ENCODE measurements at regions not wholly inside any gene's neighbourhood (a gene's known extent, or its start where the extent isn't known, plus 50 kb on each side); places are given as distances from the start of the nearest gene placed in this dataset.

- ChIA-PET POLR2A (no interaction called here), RAD21 (ENCODE audit: unreplicated experiment) (no interaction called here), SMC1A (ENCODE audit: uncharacterized antibody, unreplicated experiment) (interaction anchor here (0.7 to 0.9 kb wide), 3 partner anchors 8 to 42 kb away, joined by 3 read pairs; no protein-coding TSS in a partner anchor), CTCF (no interaction called here)
- Histone ChIP-seq H3K27me3 (replicated peaks in 1 of 2; ENCODE audit: control insufficient read depth in 2 of 2, insufficient read depth in 2 of 2, low read length in 1 of 2) (no peaks in the 10 kb centered on the region; a peak in 1 of 4 replicates), H3K79me2 (ENCODE audit: control insufficient read depth, insufficient read depth, low read length) (no peaks in the 10 kb centered on the region), H3K27ac (ENCODE audit: control insufficient read depth, insufficient read depth) (no peak overlapping the region), H3K4me3 (no peak overlapping the region), H3K4me1 (ENCODE audit: control insufficient read depth, insufficient read depth, low read length) (peaks cover 8% of the 10 kb centered on the region), H4K20me1 (ENCODE audit: control insufficient read depth, insufficient read depth) (no peaks in the 10 kb centered on the region), H2AFZ (ENCODE audit: control insufficient read depth, low read depth, low read length) (no peak overlapping the region), H3K9ac (ENCODE audit: control insufficient read depth, insufficient read depth, low read length) (no peak overlapping the region), H3K9me3 (replicated peaks; ENCODE audit: control insufficient read depth, insufficient read depth, low read length) (no peaks in the 10 kb centered on the region), H3K36me3 (ENCODE audit: control insufficient read depth in 2 of 2, insufficient read depth in 2 of 2, low read length in 1 of 2) (no peaks in the 10 kb centered on the region), H3K4me2 (ENCODE audit: control insufficient read depth, insufficient read depth) (no peak overlapping the region)
- in situ Hi-C loops (cut with MboI) (no loop called here), intact Hi-C loops (cut with micrococcal nuclease; ENCODE audit: unreplicated experiment) (no loop called here)
- WGBS (ENCODE audit: insufficient coverage, insufficient replicate concordance, low lambda C conversion rate, missing lambda C conversion rate): 78% methylated on average over 7 of the region's 7 CpGs
- no TSS peak for BruUV-seq (replicated peaks)
- FAIRE-seq (no peak), ATAC-seq (no peak), DNase-seq (ENCODE audit: low read depth, low spot score) (no peak)
- TF ChIP-seq E2F8 (IDR thresholded peaks at IDR 0.05; ENCODE audit: low read depth, partially characterized antibody): no peak
- TF ChIP-seq CHD1 (IDR thresholded peaks at IDR 0.05; ENCODE audit: low read depth, low read length): no peak
- no peak for TF ChIP-seq MEF2B (IDR thresholded peaks at IDR 0.05; ENCODE audit: partially characterized antibody, poor library complexity, severe bottlenecking)
- TF ChIP-seq CHD4 (IDR thresholded peaks at IDR 0.05): no peak
- no peak for TF ChIP-seq MLLT1 (IDR thresholded peaks at IDR 0.05)
- TF ChIP-seq NFYB (IDR thresholded peaks at IDR 0.05; ENCODE audit: insufficient read depth, low read depth, low read length): no peak
- no peak for TF ChIP-seq RFX5 (IDR thresholded peaks at IDR 0.05; ENCODE audit: low read depth, low read length)
- TF ChIP-seq CBFB (IDR thresholded peaks at IDR 0.05; ENCODE audit: low read depth): no peak
- no peak for TF ChIP-seq ATF3 (IDR thresholded peaks at IDR 0.05; ENCODE audit: borderline replicate concordance, extremely low read depth, low read depth, low read length)
- no peak for TF ChIP-seq NFYA (IDR thresholded peaks at IDR 0.05; ENCODE audit: borderline replicate concordance, low read depth, low read length)
- TF ChIP-seq JUNB (IDR thresholded peaks at IDR 0.05): no peak
- no peak for TF ChIP-seq TAF1 (IDR thresholded peaks at IDR 0.05; ENCODE audit: borderline replicate concordance, low read depth, low read length)
- TF ChIP-seq PRDM15 (CRISPR knock-in tag; IDR thresholded peaks at IDR 0.05): no peak
- no peak for TF ChIP-seq ASH2L (IDR thresholded peaks at IDR 0.05; ENCODE audit: borderline replicate concordance, low read depth)
- no peak for TF ChIP-seq FOS (IDR thresholded peaks at IDR 0.05; ENCODE audit: borderline replicate concordance, extremely low read depth, insufficient read length)
Measured at GRCh38 chr12:67519484-67520433, 128.8 kb upstream of the DYRK2 start.

Measured in GM12878 (cell line).